GM21717 (cell line): ENCODE measurements at regions not wholly inside any gene's neighbourhood (a gene's known extent, or its start where the extent isn't known, plus 50 kb on each side); places are given as distances from the start of the nearest gene placed in this dataset.
"Not testable (repeated sequence)": the region's sequence is repeated elsewhere in the genome, so short reads cannot be mapped to it uniquely, and the experiment has no call there.

ENCODE experiments used
- ATAC-seq: cut with Tn5 transposase; IDR thresholded peaks from one replicate; pipeline ENCODE4 v1.9.1; 2021; ENCODE audit warnings: mild to moderate bottlenecking, moderate library complexity; ENCODE audit not compliant: unreplicated experiment

GRCh38 chr3:139232341-139232740 lies 111.5 kb upstream of the MRPS22 start:
- ATAC-seq, result not testable (repeated sequence)

GRCh38 chr3:139234491-139234890 lies 109.3 kb upstream of the MRPS22 start:
- ATAC-seq, result no peak

GRCh38 chr3:139235192-139235591 lies 108.6 kb upstream of the MRPS22 start:
- ATAC-seq, result no peak

- no peak for ATAC-seq
Observed at GRCh38 chr3:139236336-139236735, 107.5 kb upstream of the MRPS22 start.

- no peak for ATAC-seq
Observed at GRCh38 chr3:139238281-139239030, 105.4 kb upstream of the MRPS22 start.

- ATAC-seq, result no peak
Observed at GRCh38 chr3:139239550-139239949, 104.3 kb upstream of the MRPS22 start.

- ATAC-seq, result no peak
Observed at GRCh38 chr3:139241783-139242182, 102.0 kb upstream of the MRPS22 start.

GRCh38 chr3:139243710-139244109 lies 100.1 kb upstream of the MRPS22 start:
- no peak for ATAC-seq

- no peak for ATAC-seq
Observed at GRCh38 chr3:139248593-139249255, 95.1 kb upstream of the MRPS22 start.

- peak; percentile 61 for ATAC-seq
Observed at GRCh38 chr3:139251529-139251928, 92.3 kb upstream of the MRPS22 start.

GRCh38 chr3:139252719-139253118 lies 91.1 kb upstream of the MRPS22 start:
- ATAC-seq, result no peak

- no peak for ATAC-seq
Observed at GRCh38 chr3:139258276-139258675, 85.5 kb upstream of the MRPS22 start.

- no peak for ATAC-seq
Observed at GRCh38 chr3:139259398-139259797, 84.4 kb upstream of the MRPS22 start.

GRCh38 chr3:139260041-139260486 lies 83.8 kb upstream of the MRPS22 start:
- ATAC-seq, result no peak

GRCh38 chr3:139260793-139261736 lies 82.8 kb upstream of the MRPS22 start:
- no peak for ATAC-seq

GRCh38 chr3:139261754-139262586 lies 81.8 kb upstream of the MRPS22 start:
- no peak for ATAC-seq

- ATAC-seq, result no peak
Observed at GRCh38 chr3:139263798-139264197, 80.0 kb upstream of the MRPS22 start.

- no peak for ATAC-seq
Observed at GRCh38 chr3:139264375-139264774, 79.4 kb upstream of the MRPS22 start.

GRCh38 chr3:139265131-139266016 lies 78.4 kb upstream of the MRPS22 start:
- no peak for ATAC-seq
